A549 (cell line): ENCODE measurements at regions not wholly inside any gene's neighbourhood (a gene's known extent, or its start where the extent isn't known, plus 50 kb on each side); places are given as distances from the start of the nearest gene placed in this dataset.

Experiments used
- MAZ ChIP-seq: fragments of 150-350 bp; IDR thresholded peaks from 2 replicates; pipeline ENCODE4 v1.6.1; 2014; ENCODE audit warnings: antibody characterized with exemption, low read depth, low read length, borderline replicate concordance
- POLR2A ChIP-seq: IDR thresholded peaks from 2 replicates; pipeline ENCODE4 v1.6.1; 2012; ENCODE audit warnings: mild to moderate bottlenecking, low read length
- TF ChIP-seq, protein P1 (sequence below): fragments of 450-650 bp; IDR thresholded peaks from 2 replicates; pipeline ENCODE4 v1.6.1; 2014; ENCODE audit warnings: antibody characterized with exemption

DNA sequence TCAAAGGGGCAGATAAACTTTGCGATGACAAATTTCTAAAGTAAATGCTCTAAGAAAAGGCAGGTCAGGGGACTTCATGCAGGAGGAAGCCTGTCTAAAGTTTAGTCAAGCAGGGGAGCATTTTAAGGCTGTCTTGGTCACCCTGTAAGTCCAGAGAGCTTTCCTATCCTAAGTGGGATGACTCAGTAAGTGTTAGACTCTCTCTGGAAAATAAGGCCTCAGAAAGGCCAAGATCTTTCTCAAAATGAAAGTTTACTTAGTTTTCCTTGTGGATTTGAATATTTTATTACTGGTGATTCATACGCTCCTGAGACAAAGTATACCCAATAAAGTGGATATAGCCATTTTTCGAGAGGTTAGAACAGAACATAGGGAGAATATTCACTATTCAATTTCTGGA lies 806.9 kb upstream of the CDH9 start:
- TF ChIP-seq, protein P1, sequence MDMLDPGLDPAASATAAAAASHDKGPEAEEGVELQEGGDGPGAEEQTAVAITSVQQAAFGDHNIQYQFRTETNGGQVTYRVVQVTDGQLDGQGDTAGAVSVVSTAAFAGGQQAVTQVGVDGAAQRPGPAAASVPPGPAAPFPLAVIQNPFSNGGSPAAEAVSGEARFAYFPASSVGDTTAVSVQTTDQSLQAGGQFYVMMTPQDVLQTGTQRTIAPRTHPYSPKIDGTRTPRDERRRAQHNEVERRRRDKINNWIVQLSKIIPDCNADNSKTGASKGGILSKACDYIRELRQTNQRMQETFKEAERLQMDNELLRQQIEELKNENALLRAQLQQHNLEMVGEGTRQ: no peak
- no peak for TF ChIP-seq MAZ
- no peak for TF ChIP-seq POLR2A
